ENCODE measurements at regions not wholly inside any gene's neighbourhood (a gene's known extent, or its start where the extent isn't known, plus 50 kb on each side); places are given as distances from the start of the nearest gene placed in this dataset.
"Not testable (repeated sequence)": the region's sequence is repeated elsewhere in the genome, so short reads cannot be mapped to it uniquely, and the experiment has no call there.

GRCh38 chr2:89129440-89129839 is 438.0 kb downstream of the RPIA start:
- H3K4me3 ChIP-seq; H3K4me1 ChIP-seq; intact Hi-C loops (cut with DNase I); H3K9me3 ChIP-seq; H3K36me3 ChIP-seq; H3K27ac ChIP-seq; H3K27me3 ChIP-seq; DNase-seq: not testable (repeated sequence)

DNA sequence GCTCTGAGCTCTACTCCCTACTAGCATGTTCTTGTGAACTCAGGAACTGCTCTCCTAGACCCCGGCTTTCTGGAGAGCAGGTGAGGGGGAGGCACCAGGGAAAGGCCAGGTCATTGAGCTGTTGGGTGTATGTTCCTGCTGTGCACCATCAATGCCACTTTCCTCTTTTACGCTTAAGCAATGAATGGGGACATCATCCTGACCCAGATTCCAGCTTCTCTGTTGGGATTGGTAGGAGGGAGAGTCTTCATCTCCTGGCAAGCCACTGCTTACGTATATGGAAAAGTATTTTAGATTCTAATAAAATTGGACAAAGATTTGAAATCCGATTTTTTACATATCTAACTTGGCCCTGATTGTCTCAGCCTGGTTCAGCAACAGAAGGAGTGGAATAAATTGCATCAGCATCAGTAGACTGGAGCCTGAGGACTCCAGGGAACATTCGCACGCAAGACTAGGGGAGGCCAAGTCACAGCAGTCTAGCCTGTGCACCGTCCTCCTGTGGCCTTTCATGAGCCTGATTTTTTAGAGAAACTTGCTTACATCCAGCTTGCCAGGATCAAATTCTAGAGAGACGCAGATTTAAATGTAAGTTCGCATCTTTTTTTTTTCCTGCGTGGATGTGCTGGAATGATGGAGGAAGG is 439.3 kb downstream of the RPIA start:
- H3K4me3 ChIP-seq; DNase-seq; H3K27me3 ChIP-seq; H3K36me3 ChIP-seq; intact Hi-C loops (cut with DNase I); H3K27ac ChIP-seq; H3K4me1 ChIP-seq; H3K9me3 ChIP-seq: not testable (repeated sequence)
- 75 to 85% methylated on average over 6 to 7 of the region's 10 CpGs for WGBS, 2 donors

GRCh38 chr2:89142959-89143358 is 451.5 kb downstream of the RPIA start:
- DNase-seq; H3K4me1 ChIP-seq; H3K9me3 ChIP-seq; H3K27me3 ChIP-seq; H3K27ac ChIP-seq; intact Hi-C loops (cut with DNase I); H3K36me3 ChIP-seq; H3K4me3 ChIP-seq: not testable (repeated sequence)
- WGBS, 2 donors, result 33 to 67% methylated on average over 1 to 3 of the region's 5 CpGs

- DNase-seq; H3K27me3 ChIP-seq; H3K27ac ChIP-seq; H3K36me3 ChIP-seq; H3K9me3 ChIP-seq; intact Hi-C loops (cut with DNase I); H3K4me1 ChIP-seq; H3K4me3 ChIP-seq: not testable (repeated sequence)
- 80 to 100% methylated on average over 1 of the region's 1 CpG for WGBS, 2 donors
Observed at GRCh38 chr2:89145342-89145741, 453.9 kb downstream of the RPIA start.

DNA sequence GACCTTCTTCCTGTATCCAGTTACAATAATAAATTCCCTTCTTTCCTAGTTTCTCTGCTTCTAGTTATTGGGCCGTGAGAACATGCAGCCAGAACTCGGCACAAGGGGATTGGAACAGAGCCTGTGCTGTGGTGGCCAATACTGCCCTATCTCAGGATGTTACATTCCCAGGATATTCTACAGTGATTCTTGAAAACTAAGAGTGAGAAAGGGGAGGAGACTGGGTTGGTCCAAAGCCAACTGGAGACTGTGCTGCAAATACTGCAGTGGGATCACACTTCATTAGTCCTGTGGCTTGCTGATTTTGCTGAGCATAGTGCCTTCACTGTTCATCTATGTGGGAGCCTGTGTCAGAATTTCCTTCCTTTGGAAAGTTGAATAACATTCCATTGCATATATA is 456.8 kb downstream of the RPIA start:
- H3K27ac ChIP-seq; H3K4me1 ChIP-seq; H3K9me3 ChIP-seq; H3K27me3 ChIP-seq; H3K4me3 ChIP-seq; intact Hi-C loops (cut with DNase I); H3K36me3 ChIP-seq; DNase-seq: not testable (repeated sequence)
- WGBS, 2 donors, result 71 to 89% methylated on average over 2 of the region's 2 CpGs

DNA sequence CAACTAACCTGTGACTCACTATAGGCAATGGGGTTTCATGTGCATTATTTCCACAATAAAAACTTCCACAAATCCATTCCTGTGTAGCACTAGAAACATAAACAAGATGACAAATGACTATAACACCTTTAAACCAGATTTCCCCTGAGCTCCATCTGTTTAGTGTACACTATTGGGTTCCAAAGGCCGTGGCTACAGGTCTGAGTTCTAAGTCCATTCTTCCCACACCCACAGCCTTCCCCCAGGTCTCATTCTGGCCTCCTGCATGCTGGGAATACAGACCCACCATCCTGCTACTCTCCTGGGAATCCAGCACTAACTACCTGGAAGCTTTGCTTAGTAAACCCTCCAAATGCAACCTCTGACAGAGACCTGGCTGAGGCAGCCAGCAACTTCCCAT is 460.2 kb downstream of the RPIA start:
- H3K27ac ChIP-seq; H3K36me3 ChIP-seq; H3K4me1 ChIP-seq; H3K4me3 ChIP-seq; intact Hi-C loops (cut with DNase I); H3K27me3 ChIP-seq; DNase-seq; H3K9me3 ChIP-seq: not testable (repeated sequence)
- WGBS, 2 donors, result 67% methylated on average over 1 of the region's 1 CpG; no CpG with 5 or more reads in 1 of the 2 donors

DNA sequence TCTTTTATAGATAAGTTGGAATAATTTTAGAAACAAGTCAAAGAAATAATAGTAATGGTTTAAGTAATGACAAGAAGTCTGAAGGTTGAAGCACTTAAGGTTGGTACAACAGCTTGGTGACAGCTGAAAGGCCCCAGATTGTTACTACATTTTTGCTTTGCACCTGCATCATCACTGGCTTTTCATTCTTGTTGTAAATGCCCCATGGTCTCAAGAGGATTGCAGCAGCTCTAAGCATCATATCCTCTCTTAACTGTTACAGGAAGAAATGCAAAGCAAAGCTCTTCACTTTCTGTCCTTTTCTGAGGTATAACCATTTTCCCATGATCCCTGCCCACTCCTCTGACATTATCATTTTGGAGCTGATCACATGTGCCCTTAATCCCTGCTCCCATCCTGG is 461.0 kb downstream of the RPIA start:
- H3K36me3 ChIP-seq; H3K4me1 ChIP-seq; H3K27ac ChIP-seq; DNase-seq; H3K4me3 ChIP-seq; intact Hi-C loops (cut with DNase I); H3K27me3 ChIP-seq; H3K9me3 ChIP-seq: not testable (repeated sequence)

GRCh38 chr2:89153210-89153609 is 461.7 kb downstream of the RPIA start:
- intact Hi-C loops (cut with DNase I); H3K36me3 ChIP-seq: not testable (repeated sequence)

DNA sequence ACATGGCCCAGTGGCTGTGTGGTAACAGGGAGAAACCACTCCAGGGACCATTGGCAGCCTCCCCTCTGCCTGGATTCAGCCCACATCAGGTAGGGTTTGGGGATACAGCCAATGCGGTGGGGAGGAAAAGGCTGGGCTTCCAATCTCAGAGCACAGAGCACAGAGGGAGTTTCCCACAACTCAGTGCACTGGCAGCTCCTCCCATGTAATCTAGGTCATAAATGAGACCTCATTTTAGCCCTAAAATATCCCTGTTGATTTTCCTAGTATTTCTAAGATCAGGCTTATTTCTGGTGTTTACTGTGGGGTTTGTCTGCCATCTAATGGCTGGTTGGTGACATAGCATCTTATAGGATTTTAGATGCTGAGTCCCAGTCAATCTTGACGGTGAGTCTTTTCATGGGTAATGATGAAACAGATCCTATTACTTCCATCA is 462.8 kb downstream of the RPIA start:
- DNase-seq; H3K9me3 ChIP-seq; H3K4me3 ChIP-seq; H3K27ac ChIP-seq; H3K27me3 ChIP-seq; H3K36me3 ChIP-seq; intact Hi-C loops (cut with DNase I); H3K4me1 ChIP-seq: not testable (repeated sequence)
- WGBS, 2 donors, result no CpG with 5 or more reads among the region's 2 CpGs

More at GRCh38 chr2:89153210-89153609, 461.7 kb downstream of the RPIA start:
- H3K4me3 ChIP-seq, H3K4me1 ChIP-seq, DNase-seq, H3K9me3 ChIP-seq, H3K27ac ChIP-seq, H3K27me3 ChIP-seq: not testable (repeated sequence)
- WGBS, 2 donors, result 17 to 20% methylated on average over 1 of the region's 2 CpGs

GRCh38 chr2:89160306-89160705 is 468.8 kb downstream of the RPIA start:
- DNase-seq; intact Hi-C loops (cut with DNase I): not testable (repeated sequence)

GRCh38 chr2:89161626-89162025 is 470.2 kb downstream of the RPIA start:
- H3K4me1 ChIP-seq; H3K9me3 ChIP-seq; H3K27me3 ChIP-seq; H3K36me3 ChIP-seq; H3K4me3 ChIP-seq; intact Hi-C loops (cut with DNase I); H3K27ac ChIP-seq; DNase-seq: not testable (repeated sequence)
- WGBS, 2 donors, result 9 to 21% methylated on average over 1 of the region's 2 CpGs

More at GRCh38 chr2:89160306-89160705, 468.8 kb downstream of the RPIA start:
- no CpG with 5 or more reads among the region's 9 CpGs for WGBS, 2 donors
- H3K27ac ChIP-seq, H3K9me3 ChIP-seq, H3K36me3 ChIP-seq, H3K4me1 ChIP-seq, H3K27me3 ChIP-seq, H3K4me3 ChIP-seq: not testable (repeated sequence)

GRCh38 chr2:89170506-89171173 is 479.2 kb downstream of the RPIA start:
- H3K27ac ChIP-seq; H3K27me3 ChIP-seq; H3K9me3 ChIP-seq; DNase-seq; H3K4me1 ChIP-seq; intact Hi-C loops (cut with DNase I); H3K36me3 ChIP-seq; H3K4me3 ChIP-seq: not testable (repeated sequence)
- WGBS, 2 donors, result 40 to 100% methylated on average over 1 of the region's 4 CpGs

DNA sequence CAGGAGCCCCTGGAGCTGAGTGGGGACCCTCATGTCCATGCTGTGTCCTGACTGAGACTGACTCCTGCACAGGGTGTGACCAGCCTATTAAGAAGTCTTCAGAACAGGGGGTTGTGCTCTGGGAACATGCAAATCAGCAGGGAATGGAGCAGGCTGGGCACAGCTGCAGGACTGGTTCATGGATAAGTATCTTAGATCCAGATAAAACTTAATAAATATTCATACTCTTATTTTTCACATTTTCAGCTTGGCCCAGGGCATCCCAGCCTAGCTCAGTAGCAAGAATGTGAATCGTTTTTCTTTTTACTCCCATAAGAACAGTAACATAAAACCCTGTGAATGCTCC is 479.7 kb downstream of the RPIA start:
- WGBS, 2 donors, result 17 to 56% methylated on average over 1 of the region's 1 CpG
- H3K4me3 ChIP-seq; H3K27ac ChIP-seq; intact Hi-C loops (cut with DNase I); H3K36me3 ChIP-seq; DNase-seq; H3K9me3 ChIP-seq; H3K27me3 ChIP-seq; H3K4me1 ChIP-seq: not testable (repeated sequence)

DNA sequence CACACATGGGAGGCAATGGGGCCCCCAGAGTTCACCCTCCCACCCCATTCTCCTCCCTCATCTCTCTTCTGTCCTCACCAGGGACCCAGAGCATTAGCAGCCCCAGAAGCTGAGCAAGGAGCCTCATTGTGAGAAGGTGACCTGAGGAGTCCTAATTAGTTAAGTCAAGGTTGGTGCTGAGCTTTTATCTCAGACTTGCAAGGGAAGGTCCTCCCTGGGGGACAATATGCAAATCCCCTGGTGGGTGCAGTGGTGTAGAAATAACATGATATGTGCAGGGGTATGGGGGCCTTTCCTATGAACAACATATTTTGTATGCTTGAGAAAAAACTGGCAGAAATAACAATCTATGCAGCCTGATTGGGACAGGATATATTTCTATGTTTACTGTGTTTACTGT is 485.5 kb downstream of the RPIA start:
- DNase-seq; H3K4me3 ChIP-seq; H3K27me3 ChIP-seq; H3K27ac ChIP-seq; H3K36me3 ChIP-seq; intact Hi-C loops (cut with DNase I); H3K4me1 ChIP-seq; H3K9me3 ChIP-seq: not testable (repeated sequence)
